HG03045 (cell line): ENCODE measurements at regions not wholly inside any gene's neighbourhood (a gene's known extent, or its start where the extent isn't known, plus 50 kb on each side); places are given as distances from the start of the nearest gene placed in this dataset.
"Not testable (repeated sequence)": the region's sequence is repeated elsewhere in the genome, so short reads cannot be mapped to it uniquely, and the experiment has no call there.

Experiments
- ATAC-seq: cut with Tn5 transposase; IDR thresholded peaks from one replicate; pipeline ENCODE4 v1.9.1; 2021; ENCODE audit warnings: mild to moderate bottlenecking, moderate library complexity; ENCODE audit not compliant: unreplicated experiment

DNA sequence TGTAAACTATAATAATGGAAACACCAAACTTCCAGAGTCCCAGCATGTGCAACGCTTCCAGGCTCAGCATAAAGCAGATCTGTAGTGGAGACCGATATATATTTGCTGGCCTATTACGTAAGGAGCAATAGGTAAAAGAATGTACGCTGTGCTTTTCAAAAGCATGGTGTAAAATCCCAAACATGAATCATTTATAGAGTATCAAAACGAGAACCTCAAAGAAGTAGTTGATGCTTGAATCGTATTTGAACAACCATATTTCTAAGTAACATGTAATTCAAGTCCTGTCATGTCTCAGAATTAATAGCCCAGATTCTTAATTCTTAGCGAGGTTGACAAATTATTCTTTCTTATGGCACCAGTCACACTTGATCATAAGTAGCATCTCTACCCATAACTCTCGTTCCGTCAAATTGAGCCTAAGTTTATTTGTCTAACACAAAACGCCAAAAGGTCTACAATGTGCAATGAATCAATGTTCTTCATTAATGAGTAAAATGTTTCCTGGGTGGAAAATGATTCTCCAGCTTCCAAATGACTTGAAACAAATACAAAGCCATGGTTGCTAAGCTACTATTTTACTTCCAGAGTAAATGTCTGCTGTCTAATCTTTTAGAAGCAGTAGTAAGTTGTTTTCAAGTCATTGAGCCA, 811.5 kb upstream of the FRG1 start:
- no peak for ATAC-seq

- no peak for ATAC-seq
Measured at GRCh38 chr4:189131118-189131517, 809.6 kb upstream of the FRG1 start.

DNA sequence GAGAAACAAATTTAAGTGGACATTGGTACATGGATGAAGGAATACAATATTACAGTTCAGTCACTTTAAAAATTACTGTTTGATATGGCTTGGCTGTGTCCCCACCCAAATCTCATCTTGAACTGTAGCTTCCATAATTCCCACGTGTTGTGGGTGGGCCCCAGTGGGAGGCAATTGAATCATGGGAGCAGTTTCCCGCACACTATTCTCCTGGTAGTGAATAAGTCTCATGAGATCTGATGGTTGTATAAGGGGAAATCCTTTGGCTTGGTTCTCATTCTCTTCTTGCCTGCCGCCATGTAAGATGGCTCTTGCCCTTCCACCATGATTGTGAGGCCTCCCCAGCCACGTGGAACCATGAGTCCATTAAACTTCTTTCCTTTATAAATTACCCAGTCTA, 804.2 kb upstream of the FRG1 start:
- ATAC-seq = no peak

- ATAC-seq = no peak
Measured at GRCh38 chr4:189143263-189143952, 797.3 kb upstream of the FRG1 start.

- no peak for ATAC-seq
Measured at GRCh38 chr4:189147005-189147929, 793.4 kb upstream of the FRG1 start.

GRCh38 chr4:189155083-189155482, 785.6 kb upstream of the FRG1 start:
- ATAC-seq = not testable (repeated sequence)

GRCh38 chr4:189162073-189162789, 778.4 kb upstream of the FRG1 start:
- ATAC-seq = no peak

DNA sequence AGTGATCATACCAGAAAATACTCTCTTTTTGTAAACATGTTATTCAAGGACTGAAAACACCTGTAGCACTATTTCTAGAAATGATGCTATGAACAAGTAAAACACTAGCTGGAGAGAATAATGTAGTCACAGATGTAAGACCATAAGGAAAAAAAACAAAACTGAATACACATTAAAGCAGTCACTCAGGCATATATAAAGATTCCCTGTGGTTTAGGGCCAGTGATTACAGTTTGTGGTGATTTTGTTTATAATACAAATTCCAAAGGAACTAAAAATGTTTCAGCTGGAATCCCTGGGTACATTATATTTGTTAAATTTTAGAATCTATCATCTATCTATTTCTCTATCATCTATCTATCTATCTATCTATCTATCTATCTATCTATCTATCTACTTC, 777.8 kb upstream of the FRG1 start:
- no peak for ATAC-seq

DNA sequence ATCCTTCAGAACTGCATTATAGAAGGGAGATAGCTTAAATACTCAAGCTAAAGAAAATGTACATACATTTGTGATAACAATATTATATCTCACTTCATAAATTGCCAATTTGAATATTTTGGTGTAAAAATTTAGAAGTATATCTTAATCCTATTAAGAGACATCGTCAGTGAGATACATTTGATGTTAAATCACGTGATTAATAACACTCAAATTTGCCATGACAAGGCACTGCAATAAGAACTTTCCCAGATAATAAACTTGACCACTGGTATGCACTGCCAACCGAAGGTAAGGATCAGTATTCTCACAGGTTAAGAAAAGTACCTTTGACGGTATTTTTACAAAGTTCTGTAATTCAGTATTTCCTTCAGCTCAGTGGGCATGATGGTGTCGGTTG, 764.7 kb upstream of the FRG1 start:
- no peak for ATAC-seq

DNA sequence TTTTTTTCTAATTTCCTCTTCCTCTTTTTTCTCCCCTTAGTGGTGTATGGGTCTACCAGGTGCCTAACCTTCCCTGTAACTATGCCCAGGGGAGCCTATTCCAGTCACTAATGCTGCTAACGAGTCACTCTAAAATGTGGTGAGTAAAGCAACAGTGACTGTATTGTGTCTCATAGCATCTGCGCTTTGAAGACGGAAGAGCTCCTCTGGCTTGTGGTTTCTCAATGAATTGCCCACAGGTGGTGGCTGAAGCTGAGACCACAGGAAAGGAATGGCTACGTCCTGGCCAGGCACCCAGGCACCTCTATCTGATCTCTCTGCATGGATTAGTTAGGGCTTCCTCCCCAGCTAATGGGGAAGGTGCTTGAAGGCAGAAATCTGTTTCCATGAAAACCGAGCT, 763.5 kb upstream of the FRG1 start:
- ATAC-seq = no peak

- ATAC-seq = no peak
Measured at GRCh38 chr4:189178125-189178746, 762.4 kb upstream of the FRG1 start.

DNA sequence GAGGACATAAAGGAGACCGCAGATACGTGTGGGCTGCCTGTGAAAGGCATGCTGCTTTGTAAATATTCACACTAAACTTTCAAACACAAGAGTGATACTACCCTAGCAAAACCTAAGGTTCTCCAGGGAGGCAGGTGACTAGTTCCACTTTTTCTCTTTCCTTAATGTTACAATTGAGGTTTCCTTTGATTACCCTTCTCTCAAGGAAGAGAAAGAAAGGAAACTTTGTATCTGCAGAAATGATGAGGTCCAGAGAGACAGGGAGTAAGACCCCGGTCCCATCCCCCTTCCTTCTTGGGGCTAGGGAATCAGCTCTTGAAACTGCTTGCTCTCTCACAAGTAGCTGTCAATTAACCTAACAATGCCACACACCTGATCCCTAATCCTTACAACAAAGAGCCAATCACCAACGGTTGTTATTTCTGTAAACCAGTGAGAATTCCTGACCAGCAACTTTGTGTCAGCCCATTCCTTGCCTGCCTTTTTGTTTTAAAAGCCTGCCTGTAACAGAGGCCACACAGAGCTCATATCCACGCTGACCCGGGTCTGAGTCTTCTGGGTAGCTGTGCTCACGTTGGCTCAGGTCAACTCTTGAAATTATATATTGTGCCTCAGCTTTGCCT, 754.8 kb upstream of the FRG1 start:
- ATAC-seq = no peak

DNA sequence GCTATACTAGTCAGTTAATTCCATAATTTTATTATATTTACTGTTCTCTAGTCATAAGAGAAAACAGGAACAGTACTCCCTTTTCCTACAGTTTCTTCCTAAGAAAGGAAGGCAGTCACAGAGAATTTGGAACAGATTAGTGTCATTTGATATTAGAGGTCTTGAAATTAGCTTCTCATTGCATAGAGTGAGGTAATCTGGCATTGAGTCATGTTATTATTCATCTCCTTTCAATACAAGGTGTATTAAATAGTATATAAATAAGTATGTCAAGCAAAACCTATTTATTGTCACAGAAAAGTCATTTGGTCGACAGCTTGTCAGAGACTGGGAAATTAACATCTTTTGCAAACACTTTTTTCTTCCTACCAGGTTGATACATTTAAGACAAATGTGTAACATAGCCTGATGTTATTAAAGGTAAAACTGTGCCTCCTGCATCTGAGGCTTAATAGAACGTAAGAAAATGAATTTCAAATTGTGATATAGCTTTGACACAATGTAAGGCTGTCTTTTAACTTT, 753.1 kb upstream of the FRG1 start:
- ATAC-seq = no peak

GRCh38 chr4:189198624-189199023, 742.0 kb upstream of the FRG1 start:
- ATAC-seq = no peak

- no peak for ATAC-seq
Measured at GRCh38 chr4:189200353-189200752, 740.3 kb upstream of the FRG1 start.

- no peak for ATAC-seq
Measured at GRCh38 chr4:189202182-189202868, 738.3 kb upstream of the FRG1 start.

DNA sequence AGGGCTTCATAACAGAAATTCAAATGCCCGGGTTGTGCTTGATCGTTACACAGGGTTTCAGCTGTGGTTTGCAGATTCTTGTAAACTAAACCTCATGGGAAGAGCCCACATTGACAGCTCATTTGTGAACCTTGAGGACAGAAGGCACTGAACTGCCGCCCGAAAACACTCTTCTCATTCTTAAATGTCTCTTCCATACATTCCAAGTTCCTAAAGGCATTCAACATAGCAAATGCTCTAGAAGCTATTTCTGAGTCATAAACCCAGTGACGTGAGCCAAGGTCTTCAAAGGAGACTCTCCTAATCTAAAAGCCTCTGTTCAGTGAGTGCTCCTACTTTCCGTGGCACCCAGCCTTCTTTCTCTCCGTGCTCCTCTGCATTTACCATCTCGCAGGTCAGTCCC, 737.8 kb upstream of the FRG1 start:
- ATAC-seq = no peak

DNA sequence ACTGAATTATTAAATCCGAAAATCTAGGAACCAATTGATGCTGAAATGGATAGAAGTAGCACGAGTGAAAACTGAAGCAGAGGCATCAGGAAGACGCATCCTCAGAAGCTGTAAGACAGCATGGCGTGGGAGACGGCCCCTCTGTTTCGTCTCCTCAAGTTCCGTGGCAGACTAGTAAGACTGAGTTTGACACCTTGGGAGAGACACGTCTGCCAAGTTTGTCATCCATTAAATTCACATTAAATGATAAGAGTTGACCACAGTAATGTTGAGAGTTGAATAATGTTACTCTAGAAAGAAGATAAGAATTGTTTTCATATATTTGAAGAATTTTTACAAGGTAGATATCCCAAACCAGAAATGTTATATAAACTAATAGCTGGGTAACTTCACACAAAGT, 736.1 kb upstream of the FRG1 start:
- ATAC-seq = no peak

- no peak for ATAC-seq
Measured at GRCh38 chr4:189206953-189207352, 733.7 kb upstream of the FRG1 start.
